ENCODE measurements at regions not wholly inside any gene's neighbourhood (a gene's known extent, or its start where the extent isn't known, plus 50 kb on each side); places are given as distances from the start of the nearest gene placed in this dataset.

DNA sequence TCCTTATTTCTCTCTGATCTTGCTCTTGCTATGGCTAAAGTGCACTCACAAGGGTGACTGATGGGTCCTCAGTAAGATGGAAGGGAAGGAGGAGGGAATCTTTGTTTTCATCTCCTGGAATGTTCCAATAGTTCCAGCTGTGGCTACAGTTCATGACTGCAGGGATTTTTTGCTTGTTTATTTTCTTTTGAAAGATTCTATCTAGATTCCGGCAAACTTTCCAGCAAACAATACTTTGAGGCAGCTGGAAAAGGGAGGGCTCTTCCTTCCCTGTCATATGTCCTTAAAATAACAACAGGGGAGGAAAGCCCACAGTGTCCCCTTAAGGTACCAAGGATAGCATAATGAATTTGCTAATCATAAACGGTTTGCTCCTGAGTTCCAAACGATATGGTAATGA is 111.3 kb upstream of the SLC14A2 start:
- TF ChIP-seq POLR2A (IDR thresholded peaks at IDR 0.05; ENCODE audit: low read depth, low read length), result no peak
- TF ChIP-seq JUN (IDR thresholded peaks at IDR 0.05; ENCODE audit: borderline replicate concordance, insufficient read depth, insufficient read length, low read depth), result no peak
- TF ChIP-seq, protein P1, sequence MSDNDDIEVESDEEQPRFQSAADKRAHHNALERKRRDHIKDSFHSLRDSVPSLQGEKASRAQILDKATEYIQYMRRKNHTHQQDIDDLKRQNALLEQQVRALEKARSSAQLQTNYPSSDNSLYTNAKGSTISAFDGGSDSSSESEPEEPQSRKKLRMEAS (IDR thresholded peaks at IDR 0.05; ENCODE audit: insufficient read depth, insufficient read length), result no peak
- TF ChIP-seq EZH2 (IDR thresholded peaks at IDR 0.05; ENCODE audit: borderline replicate concordance, low read depth, low read length, severe bottlenecking), result no peak
- TF ChIP-seq GATA2 (IDR thresholded peaks at IDR 0.05; ENCODE audit: insufficient read depth, insufficient read length, low read depth, low read length), result no peak
- TF ChIP-seq MYC (IDR thresholded peaks at IDR 0.05; ENCODE audit: low read depth, low read length), result no peak
- TF ChIP-seq, protein P2, sequence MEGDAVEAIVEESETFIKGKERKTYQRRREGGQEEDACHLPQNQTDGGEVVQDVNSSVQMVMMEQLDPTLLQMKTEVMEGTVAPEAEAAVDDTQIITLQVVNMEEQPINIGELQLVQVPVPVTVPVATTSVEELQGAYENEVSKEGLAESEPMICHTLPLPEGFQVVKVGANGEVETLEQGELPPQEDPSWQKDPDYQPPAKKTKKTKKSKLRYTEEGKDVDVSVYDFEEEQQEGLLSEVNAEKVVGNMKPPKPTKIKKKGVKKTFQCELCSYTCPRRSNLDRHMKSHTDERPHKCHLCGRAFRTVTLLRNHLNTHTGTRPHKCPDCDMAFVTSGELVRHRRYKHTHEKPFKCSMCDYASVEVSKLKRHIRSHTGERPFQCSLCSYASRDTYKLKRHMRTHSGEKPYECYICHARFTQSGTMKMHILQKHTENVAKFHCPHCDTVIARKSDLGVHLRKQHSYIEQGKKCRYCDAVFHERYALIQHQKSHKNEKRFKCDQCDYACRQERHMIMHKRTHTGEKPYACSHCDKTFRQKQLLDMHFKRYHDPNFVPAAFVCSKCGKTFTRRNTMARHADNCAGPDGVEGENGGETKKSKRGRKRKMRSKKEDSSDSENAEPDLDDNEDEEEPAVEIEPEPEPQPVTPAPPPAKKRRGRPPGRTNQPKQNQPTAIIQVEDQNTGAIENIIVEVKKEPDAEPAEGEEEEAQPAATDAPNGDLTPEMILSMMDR (IDR thresholded peaks at IDR 0.05; ENCODE audit: extremely low read depth in 1 of 2, insufficient read depth in 1 of 2, low read depth in 1 of 2, low read length in 2 of 2), result no peak
- TF ChIP-seq FOS (IDR thresholded peaks at IDR 0.05; ENCODE audit: borderline replicate concordance, insufficient read depth, low read length), result no peak
- TF ChIP-seq POLR2AphosphoS5 (IDR thresholded peaks at IDR 0.05; ENCODE audit: insufficient read depth, low read depth, low read length), result no peak
- Histone ChIP-seq H3K9ac (replicated peaks; ENCODE audit: extremely low read depth, insufficient read depth, low read length) (no peak overlapping the region), H3K27ac (ENCODE audit: insufficient read depth, low read depth, low read length) (no peak overlapping the region), H2AFZ (ENCODE audit: low read depth, low read length) (no peak overlapping the region), H3K9me3 (replicated peaks; ENCODE audit: control insufficient read depth, insufficient read depth, low read length) (no peaks in the 10 kb centered on the region), H3K4me1 (ENCODE audit: control insufficient read depth, extremely low read depth, insufficient read depth, low read length) (no peaks in the 10 kb centered on the region), H3K4me3 (replicated peaks in 1 of 3; ENCODE audit: insufficient read depth in 1 of 3, low read depth in 1 of 3, low read length in 3 of 3) (no peak overlapping the region), H3K4me2 (ENCODE audit: insufficient read depth, low read length) (no peak overlapping the region), H3K27me3 (ENCODE audit: control insufficient read depth in 2 of 2, insufficient read depth in 2 of 2, low read length in 2 of 2) (no peaks in the 10 kb centered on the region), H3K36me3 (ENCODE audit: control insufficient read depth in 2 of 2, extremely low read depth in 1 of 2, insufficient read depth in 2 of 2, low read length in 2 of 2) (no peaks in the 10 kb centered on the region), H3K79me2 (ENCODE audit: control insufficient read depth, insufficient read depth, low read length) (no peaks in the 10 kb centered on the region), H4K20me1 (replicated peaks; ENCODE audit: control insufficient read depth, extremely low read depth, insufficient read depth, low read length) (no peaks in the 10 kb centered on the region), H3K9me1 (replicated peaks; ENCODE audit: control insufficient read depth, extremely low read depth, insufficient read depth, low read length) (no peaks in the 10 kb centered on the region)
- DNase-seq (ENCODE audit: low read depth, low spot score), result no peak
- FAIRE-seq, result no peak
- no TSS peak for BruUV-seq (replicated peaks)
- dilution Hi-C loops (cut with MboI; ENCODE audit: extremely low pct_ligation_motif_present, low sequenced_read_pairs) (no loop called here), intact Hi-C loops (cut with micrococcal nuclease) (no loop called here)
- ChIA-PET CTCF (no interaction called here), POLR2A (no interaction called here)

All from endothelial cell of umbilical vein (primary cell).